HK-2 (cell line): ENCODE measurements at regions not wholly inside any gene's neighbourhood (a gene's known extent, or its start where the extent isn't known, plus 50 kb on each side); places are given as distances from the start of the nearest gene placed in this dataset.

Experiments used
- DNase-seq: peaks from one replicate; pipeline ENCODE4 v3.0.0-alpha.2; 2018; ENCODE audit not compliant: unreplicated experiment

GRCh38 chr12:85681333-85681732, 154.9 kb downstream of the RASSF9 start:
- no peak for DNase-seq

- DNase-seq = no peak
Measured at GRCh38 chr12:85683051-85683450, 153.2 kb downstream of the RASSF9 start.

- DNase-seq = no peak
Measured at GRCh38 chr12:85688837-85689236, 147.4 kb downstream of the RASSF9 start.

GRCh38 chr12:85690146-85690545, 146.1 kb downstream of the RASSF9 start:
- no peak for DNase-seq

DNA sequence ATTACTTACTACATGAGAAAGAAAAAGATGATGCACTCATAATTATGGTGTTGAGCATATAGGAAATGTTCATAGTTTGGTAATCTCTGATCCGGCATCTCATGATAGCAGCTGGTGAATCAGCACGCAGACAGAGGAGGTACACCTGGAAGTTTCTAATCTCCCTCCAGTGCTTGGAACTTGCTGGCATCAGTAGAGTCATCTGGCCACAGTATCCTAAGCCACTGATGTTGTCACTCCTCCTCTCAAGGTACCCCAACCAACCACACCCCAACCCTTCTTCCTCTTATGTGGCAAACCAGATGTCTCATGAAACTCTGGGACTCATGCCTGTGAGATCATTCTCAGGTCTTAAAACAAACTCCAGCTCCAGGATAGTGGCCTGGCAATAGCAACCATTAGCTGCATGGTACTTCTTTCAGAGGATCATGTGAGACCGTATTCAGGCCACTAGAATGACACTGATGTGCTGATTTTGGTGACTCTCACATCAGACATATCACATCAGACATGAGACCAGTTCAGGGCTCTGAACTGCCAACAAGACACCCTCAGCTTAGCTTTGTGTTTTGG, 143.0 kb downstream of the RASSF9 start:
- no peak for DNase-seq

DNA sequence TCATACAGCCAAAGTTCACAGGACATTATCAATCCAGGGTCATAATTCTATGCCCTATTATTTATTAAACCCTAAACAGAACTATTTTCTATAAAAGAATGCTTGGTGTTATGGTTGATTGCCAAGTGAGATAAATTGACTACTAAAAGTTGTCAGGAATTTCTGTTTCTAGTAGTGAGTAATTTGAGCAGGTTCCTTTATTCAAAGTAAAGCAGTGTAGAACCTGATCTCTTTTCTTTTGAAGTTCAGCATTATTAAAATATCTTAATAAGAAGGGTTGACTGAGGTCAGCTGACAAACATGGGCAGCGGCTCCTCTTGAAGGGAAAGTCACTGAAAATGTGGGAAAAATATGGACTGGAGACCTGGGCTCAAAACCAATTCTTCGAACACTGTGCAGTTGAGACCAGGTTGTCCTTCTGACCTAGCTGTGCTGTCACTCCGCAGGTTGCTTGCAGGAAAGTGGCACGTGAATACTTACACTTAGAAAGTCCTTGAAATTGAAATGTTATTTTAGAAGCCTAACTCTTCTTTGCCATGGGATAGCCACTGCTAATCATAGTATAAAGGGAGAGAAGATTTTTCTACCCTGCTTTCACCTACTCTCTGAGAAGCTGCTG, 141.0 kb downstream of the RASSF9 start:
- DNase-seq = no peak

DNA sequence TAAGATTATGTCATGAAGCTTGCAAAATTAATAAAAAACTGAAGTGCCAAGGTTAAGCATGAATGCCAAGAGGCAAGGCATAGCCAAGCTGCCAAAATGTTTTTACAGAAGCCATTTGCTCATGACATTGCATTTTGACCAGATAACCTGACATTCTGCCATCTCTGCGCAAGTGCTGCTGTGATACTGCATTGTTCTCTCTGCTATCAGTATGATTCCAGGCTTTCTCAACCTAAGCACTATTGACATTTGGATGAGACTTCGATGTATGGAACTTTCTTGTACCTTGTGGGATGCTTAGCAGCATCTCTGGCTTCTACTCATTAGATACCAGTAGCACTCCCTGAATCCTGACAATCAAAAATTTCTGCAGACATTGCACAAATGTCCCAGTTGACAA, 139.2 kb downstream of the RASSF9 start:
- DNase-seq = no peak

- DNase-seq = no peak
Measured at GRCh38 chr12:85698937-85699336, 137.3 kb downstream of the RASSF9 start.

DNA sequence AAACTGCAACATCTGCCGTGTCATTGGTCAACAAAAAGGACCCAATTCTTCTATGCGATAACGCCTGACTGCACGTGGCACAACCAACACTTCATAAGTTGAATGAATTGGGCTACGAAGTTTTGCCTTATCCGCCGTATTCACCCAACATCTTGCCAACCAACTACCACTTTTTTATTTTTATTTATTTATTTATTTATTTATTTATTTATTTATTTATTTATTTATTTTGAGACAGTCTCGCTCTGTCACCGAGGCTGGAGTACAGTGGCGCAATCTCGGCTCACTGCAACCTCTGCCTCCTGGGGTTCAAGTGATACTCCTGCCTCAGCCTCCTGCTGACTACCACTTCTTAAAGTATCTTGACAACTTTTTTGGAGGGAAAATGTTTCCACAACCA, 127.4 kb downstream of the RASSF9 start:
- no peak for DNase-seq

GRCh38 chr12:85711735-85712390, 124.3 kb downstream of the RASSF9 start:
- DNase-seq = no peak

DNA sequence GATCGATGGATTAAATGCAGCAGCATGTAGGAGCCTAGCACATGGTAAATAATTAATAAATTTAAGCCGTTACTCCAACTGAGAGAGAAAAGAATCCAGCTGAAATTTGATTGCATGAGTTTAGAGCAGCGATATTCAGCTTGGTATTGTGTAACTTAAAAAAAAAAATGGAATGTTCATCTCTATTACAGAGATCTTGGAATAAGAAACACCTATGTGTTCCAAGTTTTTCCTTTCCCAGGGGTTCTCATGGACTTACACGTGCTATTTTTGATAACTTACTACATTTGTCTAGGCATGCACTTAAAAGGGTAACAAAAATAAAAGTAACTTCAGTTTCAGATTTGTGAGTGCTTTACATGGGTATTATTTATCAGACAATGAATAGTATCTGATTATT, 122.8 kb downstream of the RASSF9 start:
- DNase-seq = no peak

DNA sequence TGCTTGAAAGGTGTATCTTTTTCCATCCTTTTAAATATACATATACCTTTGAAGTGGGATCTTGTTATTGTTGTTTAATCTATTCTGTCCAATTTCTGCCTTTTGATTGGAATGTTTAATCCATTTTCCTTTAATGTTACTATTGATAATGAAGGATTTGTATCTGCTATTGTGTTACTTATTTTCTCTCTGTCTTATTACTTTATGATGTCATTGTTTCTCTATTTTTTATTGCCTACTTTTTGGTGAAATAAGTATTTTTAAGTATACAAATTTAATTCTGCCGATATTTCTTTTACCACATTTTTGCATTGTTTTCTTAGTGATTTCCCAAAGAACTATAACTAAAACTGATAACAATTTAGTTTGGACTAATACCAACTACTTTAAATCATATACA, 121.8 kb downstream of the RASSF9 start:
- no peak for DNase-seq

DNA sequence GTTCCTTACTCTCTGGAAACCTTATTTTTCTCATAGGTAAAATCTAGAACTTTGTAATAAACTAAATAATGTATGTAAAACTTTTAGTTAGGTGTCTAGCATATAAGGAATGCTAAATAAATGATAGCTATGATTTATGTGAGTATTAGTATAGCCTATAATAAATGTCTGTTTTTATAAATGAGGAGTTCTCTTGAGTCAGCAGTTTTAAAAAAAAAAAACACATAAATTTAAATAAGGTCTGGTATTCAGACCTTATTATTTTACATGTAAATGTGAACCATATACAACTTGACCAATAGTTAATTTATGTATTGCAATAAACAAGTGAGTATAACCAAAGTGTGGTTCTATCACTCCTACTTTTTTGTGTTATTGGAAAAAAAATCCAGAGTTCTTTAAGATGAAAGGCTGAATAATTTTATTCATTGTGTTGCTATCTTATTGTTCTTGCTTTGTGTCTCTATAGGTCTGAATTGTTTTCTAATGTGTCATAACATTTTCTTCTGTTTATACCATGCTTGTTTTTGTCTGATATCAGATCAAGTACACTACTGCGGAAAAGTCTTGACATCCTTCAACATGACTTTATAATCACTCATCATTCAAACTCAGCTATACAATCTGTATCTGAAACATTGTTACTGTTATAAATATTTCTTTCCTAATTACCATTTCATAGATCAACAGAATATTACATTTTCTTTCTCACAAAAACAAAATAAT, 115.7 kb downstream of the RASSF9 start:
- no peak for DNase-seq

GRCh38 chr12:85725991-85726390, 110.2 kb downstream of the RASSF9 start:
- no peak for DNase-seq

DNA sequence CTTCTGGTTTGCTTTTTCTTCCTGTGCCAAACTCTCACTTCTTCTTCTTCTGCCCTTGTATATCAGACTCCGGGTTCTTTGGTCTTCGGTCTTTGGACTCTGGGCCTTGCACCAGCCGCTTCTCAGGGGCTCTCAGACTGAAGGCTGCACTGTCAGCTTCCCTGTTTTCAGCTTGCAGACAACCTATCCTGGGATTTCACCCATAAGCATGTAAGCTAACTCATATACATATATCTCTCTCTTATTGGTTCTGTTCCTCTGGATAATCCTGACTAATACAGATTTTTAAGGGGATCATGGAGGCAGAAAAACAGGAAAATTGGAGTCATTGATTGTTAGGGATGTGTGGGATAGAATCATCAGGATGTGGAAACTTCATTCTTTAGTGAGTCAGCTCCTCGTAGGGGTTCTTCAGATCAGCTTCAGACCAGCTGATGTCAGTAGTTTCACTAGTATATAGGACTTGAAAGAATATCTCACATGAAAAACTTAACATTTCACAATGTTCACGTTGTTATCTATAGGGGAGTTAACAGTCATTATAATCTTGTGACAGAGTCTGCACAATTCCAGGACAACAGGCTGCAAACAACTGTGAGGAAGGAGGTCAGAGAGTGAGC, 102.9 kb downstream of the RASSF9 start:
- DNase-seq = no peak

DNA sequence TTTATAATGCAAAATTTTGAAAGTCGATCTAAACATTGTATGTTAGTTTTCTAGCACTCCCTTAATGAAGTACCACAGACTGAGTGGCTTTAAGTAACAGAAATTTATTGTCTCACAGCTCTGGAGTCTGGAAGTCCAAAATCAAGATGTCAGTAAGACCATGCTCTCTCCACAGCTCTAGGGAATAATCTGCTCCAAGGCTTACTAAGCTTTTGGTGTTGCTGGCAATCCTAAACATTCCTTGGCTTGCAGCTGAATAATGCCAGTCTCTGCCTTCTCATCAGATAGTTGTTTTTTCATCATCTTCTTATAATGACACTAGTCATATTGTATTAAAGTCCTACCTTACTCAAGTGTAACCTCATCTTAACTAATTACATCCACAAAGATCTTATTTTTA, 102.2 kb downstream of the RASSF9 start:
- DNase-seq = no peak

GRCh38 chr12:85740186-85740585, 96.0 kb downstream of the RASSF9 start:
- no peak for DNase-seq

DNA sequence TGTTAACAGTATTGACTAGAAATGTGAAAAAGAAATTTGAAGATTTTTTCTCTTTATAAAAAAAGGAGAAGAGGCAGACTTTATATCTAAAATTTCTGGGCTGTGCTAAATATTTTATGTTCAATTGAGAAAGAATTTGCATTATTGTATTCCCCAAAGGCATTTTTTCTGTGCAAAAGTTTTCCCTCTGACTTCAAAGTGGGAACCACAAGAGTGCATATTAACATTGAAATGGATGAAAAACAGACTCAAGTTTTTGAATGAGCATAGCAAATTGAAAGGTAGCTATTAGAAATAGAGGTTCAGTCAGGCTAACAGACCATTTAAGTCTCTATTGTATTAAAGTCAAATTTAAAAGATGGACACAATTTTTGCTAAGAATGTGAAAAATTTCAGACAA, 95.2 kb downstream of the RASSF9 start:
- DNase-seq = no peak

- no peak for DNase-seq
Measured at GRCh38 chr12:85747941-85748495, 88.2 kb downstream of the RASSF9 start.
